Endothelial cell of umbilical vein (primary cell): ENCODE measurements at regions not wholly inside any gene's neighbourhood (a gene's known extent, or its start where the extent isn't known, plus 50 kb on each side); places are given as distances from the start of the nearest gene placed in this dataset.
"Not testable (repeated sequence)": the region's sequence is repeated elsewhere in the genome, so short reads cannot be mapped to it uniquely, and the experiment has no call there.

Source experiments
- CTCF ChIP-seq, 2 donors: IDR thresholded peaks; 1 replicate in 1 of 2; 2 replicates in 1 of 2; pipeline ENCODE4 v1.5.1; 2011; ENCODE audit warnings: low read length in 2 of 2, mild to moderate bottlenecking in 2 of 2, moderate library complexity in 2 of 2, control low read depth in 1 of 2, inconsistent platforms in 1 of 2, low read depth in 1 of 2; ENCODE audit not compliant: insufficient read depth in 1 of 2; ENCODE audit errors: extremely low read depth in 1 of 2
- POLR2A ChIP-seq: IDR thresholded peaks from 2 replicates; pipeline ENCODE4 v1.6.1; 2012; ENCODE audit warnings: low read depth, mild to moderate bottlenecking, control low read depth, low read length
- POLR2AphosphoS5 ChIP-seq: IDR thresholded peaks from 2 replicates; pipeline ENCODE4 v1.6.1; 2012; ENCODE audit warnings: low read depth, mild to moderate bottlenecking, control low read depth, low read length, moderate library complexity; ENCODE audit not compliant: insufficient read depth

- TF ChIP-seq CTCF (IDR thresholded peaks at IDR 0.05; ENCODE audit: extremely low read depth in 1 of 2, insufficient read depth in 1 of 2, low read depth in 1 of 2, low read length in 2 of 2); POLR2AphosphoS5; POLR2A: not testable (repeated sequence)
Observed at GRCh38 chr6:139980631-139981030, 606.2 kb upstream of the CITED2 start.
